ENCODE measurements at regions not wholly inside any gene's neighbourhood (a gene's known extent, or its start where the extent isn't known, plus 50 kb on each side); places are given as distances from the start of the nearest gene placed in this dataset.

GRCh38 chr13:24087605-24088225 is 72.8 kb upstream of the SPATA13 start:
- Mint-ChIP-seq H3K9me3 (ENCODE audit: unreplicated experiment) (no peaks in the 10 kb centered on the region), H3K27ac (ENCODE audit: low read depth, unreplicated experiment) (no peak overlapping the region), H3K4me1 (ENCODE audit: insufficient read depth, unreplicated experiment) (no peaks in the 10 kb centered on the region), H3K36me3 (ENCODE audit: insufficient read depth, unreplicated experiment) (no peaks in the 10 kb centered on the region), H3K4me3 (ENCODE audit: unreplicated experiment) (no peak overlapping the region), H3K27me3 (ENCODE audit: insufficient read depth, unreplicated experiment) (peaks cover 35% of the 10 kb centered on the region)
- ChIA-PET CTCF (interaction anchor here (1.3 to 1.4 kb wide), 2 partner anchors 9 to 140 kb away, joined by 3 read pairs; no protein-coding TSS in a partner anchor), POLR2A (no interaction called here)
- no TSS peak for BruUV-seq (replicated peaks)
- no peak for DNase-seq (ENCODE audit: unreplicated experiment)
- intact Hi-C loops (cut with micrococcal nuclease) = no loop called here
- TF ChIP-seq CTCF (IDR thresholded peaks at IDR 0.05; ENCODE audit: unreplicated experiment) = no peak

- ChIA-PET POLR2A (no interaction called here), CTCF (interaction anchor here (1.5 kb wide), 1 partner anchor 139 kb away, joined by 6 read pairs; no protein-coding TSS in a partner anchor)
- H3K27ac Mint-ChIP-seq (ENCODE audit: low read depth, unreplicated experiment) = no peak overlapping the region
- H3K27me3 Mint-ChIP-seq (ENCODE audit: insufficient read depth, unreplicated experiment) = peaks cover 33% of the 10 kb centered on the region
- intact Hi-C loops (cut with micrococcal nuclease) = no loop called here
- no TSS peak for BruUV-seq (replicated peaks)
- H3K9me3 Mint-ChIP-seq (ENCODE audit: unreplicated experiment) = no peaks in the 10 kb centered on the region
- no peak overlapping the region for H3K4me3 Mint-ChIP-seq (ENCODE audit: unreplicated experiment)
- TF ChIP-seq CTCF (IDR thresholded peaks at IDR 0.05; ENCODE audit: unreplicated experiment) = no peak
- no peaks in the 10 kb centered on the region for H3K36me3 Mint-ChIP-seq (ENCODE audit: insufficient read depth, unreplicated experiment)
- H3K4me1 Mint-ChIP-seq (ENCODE audit: insufficient read depth, unreplicated experiment) = no peaks in the 10 kb centered on the region
- DNase-seq (ENCODE audit: unreplicated experiment) = no peak
Observed at GRCh38 chr13:24090049-24090448, 70.5 kb upstream of the SPATA13 start.

GRCh38 chr13:24091080-24091479 is 69.4 kb upstream of the SPATA13 start:
- DNase-seq (ENCODE audit: unreplicated experiment) = no peak
- Mint-ChIP-seq H3K36me3 (ENCODE audit: insufficient read depth, unreplicated experiment) (no peaks in the 10 kb centered on the region), H3K27ac (ENCODE audit: low read depth, unreplicated experiment) (no peak overlapping the region), H3K4me3 (ENCODE audit: unreplicated experiment) (no peak overlapping the region), H3K9me3 (ENCODE audit: unreplicated experiment) (no peaks in the 10 kb centered on the region), H3K4me1 (ENCODE audit: insufficient read depth, unreplicated experiment) (no peaks in the 10 kb centered on the region), H3K27me3 (ENCODE audit: insufficient read depth, unreplicated experiment) (peaks cover 22% of the 10 kb centered on the region)
- POLR2A ChIA-PET = no interaction called here
- no peak for TF ChIP-seq CTCF (IDR thresholded peaks at IDR 0.05; ENCODE audit: unreplicated experiment)
- intact Hi-C loops (cut with micrococcal nuclease) = no loop called here
- CTCF ChIA-PET = interaction anchor here (0.7 kb wide), 2 partner anchors 16 to 129 kb away, joined by 3 to 4 read pairs; no protein-coding TSS in a partner anchor
- no TSS peak for BruUV-seq (replicated peaks)

GRCh38 chr13:24092108-24092507 is 68.4 kb upstream of the SPATA13 start:
- no peak overlapping the region for H3K4me3 Mint-ChIP-seq (ENCODE audit: unreplicated experiment)
- no peak for TF ChIP-seq CTCF (IDR thresholded peaks at IDR 0.05; ENCODE audit: unreplicated experiment)
- peaks cover 12% of the 10 kb centered on the region for H3K27me3 Mint-ChIP-seq (ENCODE audit: insufficient read depth, unreplicated experiment)
- peaks cover 5% of the 10 kb centered on the region for H3K4me1 Mint-ChIP-seq (ENCODE audit: insufficient read depth, unreplicated experiment)
- ChIA-PET CTCF (no interaction called here), POLR2A (no interaction called here)
- no peak for DNase-seq (ENCODE audit: unreplicated experiment)
- no peak overlapping the region for H3K27ac Mint-ChIP-seq (ENCODE audit: low read depth, unreplicated experiment)
- intact Hi-C loops (cut with micrococcal nuclease) = no loop called here
- BruUV-seq (replicated peaks) = no TSS peak
- no peaks in the 10 kb centered on the region for H3K9me3 Mint-ChIP-seq (ENCODE audit: unreplicated experiment)
- no peaks in the 10 kb centered on the region for H3K36me3 Mint-ChIP-seq (ENCODE audit: insufficient read depth, unreplicated experiment)

Data from MCF 10A (cell line).